ENCODE measurements at regions not wholly inside any gene's neighbourhood (a gene's known extent, or its start where the extent isn't known, plus 50 kb on each side); places are given as distances from the start of the nearest gene placed in this dataset.

DNA sequence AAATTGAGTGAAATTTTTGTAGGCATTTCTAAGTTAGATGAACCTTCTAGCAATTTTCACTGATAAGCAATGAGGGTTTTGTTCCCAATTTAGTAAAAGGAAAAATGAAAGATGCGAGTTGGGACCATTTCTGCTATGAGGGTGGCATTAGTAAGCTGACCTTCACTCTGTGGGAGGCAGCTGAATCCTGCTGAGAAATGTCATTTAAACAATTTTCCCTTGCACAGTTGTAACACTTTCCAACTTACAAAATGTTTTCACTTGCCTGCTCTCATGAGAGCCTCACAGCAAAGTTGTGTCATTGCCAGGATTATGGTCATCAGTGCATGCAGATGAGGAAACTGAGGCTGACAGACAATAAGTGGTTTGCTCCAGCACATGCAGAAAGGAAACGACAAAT lies 527.7 kb downstream of the TNS1 start:
- no peak for DNase-seq (ENCODE audit: low spot score)

GRCh38 chr2:217471319-217471718 lies 531.5 kb downstream of the TNS1 start:
- no peak for DNase-seq (ENCODE audit: low spot score)

- no peak for DNase-seq (ENCODE audit: low spot score)
Observed at GRCh38 chr2:217469203-217469810, 533.5 kb downstream of the TNS1 start.

GRCh38 chr2:217468042-217468830 lies 534.6 kb downstream of the TNS1 start:
- DNase-seq (ENCODE audit: low spot score): no peak

- no peak for DNase-seq (ENCODE audit: low spot score)
Observed at GRCh38 chr2:217467331-217467730, 535.5 kb downstream of the TNS1 start.

DNA sequence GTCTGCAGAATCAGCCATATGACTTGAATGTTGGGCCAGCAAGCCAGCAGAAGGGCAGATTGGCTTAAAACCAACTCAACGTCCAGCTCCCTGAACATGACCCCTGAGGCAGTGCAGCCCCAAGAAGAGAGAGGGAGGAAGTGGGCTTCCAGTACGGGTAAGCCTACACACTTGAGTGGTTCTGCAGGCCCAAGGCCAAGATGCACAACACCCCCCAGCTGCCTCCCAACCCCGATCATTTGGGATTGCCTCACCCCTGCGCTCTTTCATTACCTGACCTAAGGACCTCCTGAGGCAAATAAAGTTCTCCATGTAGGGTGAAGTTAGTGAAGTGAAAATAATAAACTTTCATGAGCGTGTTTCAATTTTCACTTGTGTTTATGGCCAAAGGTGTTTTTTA lies 536.0 kb downstream of the TNS1 start:
- no peak for DNase-seq (ENCODE audit: low spot score)

GRCh38 chr2:217466104-217466503 lies 536.7 kb downstream of the TNS1 start:
- no peak for DNase-seq (ENCODE audit: low spot score)

DNA sequence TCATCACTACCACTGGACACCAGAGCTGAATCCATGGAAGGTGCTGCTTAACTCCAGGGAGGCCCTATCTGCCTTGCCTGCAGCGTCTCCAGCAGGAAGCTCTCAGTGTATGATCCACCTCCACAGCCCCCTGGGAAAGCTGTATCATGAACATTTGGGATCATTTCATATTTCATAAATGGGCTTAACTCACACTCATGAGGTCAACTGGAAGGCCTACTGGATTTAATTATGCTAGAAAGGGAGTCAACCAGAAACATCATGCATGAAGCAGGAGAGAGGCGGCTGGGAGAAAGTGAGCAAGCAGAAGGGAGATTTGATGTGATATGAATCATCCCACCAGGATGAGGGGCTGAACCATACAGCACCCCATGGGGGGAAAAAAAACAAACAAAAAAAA lies 537.7 kb downstream of the TNS1 start:
- DNase-seq (ENCODE audit: low spot score): no peak

DNA sequence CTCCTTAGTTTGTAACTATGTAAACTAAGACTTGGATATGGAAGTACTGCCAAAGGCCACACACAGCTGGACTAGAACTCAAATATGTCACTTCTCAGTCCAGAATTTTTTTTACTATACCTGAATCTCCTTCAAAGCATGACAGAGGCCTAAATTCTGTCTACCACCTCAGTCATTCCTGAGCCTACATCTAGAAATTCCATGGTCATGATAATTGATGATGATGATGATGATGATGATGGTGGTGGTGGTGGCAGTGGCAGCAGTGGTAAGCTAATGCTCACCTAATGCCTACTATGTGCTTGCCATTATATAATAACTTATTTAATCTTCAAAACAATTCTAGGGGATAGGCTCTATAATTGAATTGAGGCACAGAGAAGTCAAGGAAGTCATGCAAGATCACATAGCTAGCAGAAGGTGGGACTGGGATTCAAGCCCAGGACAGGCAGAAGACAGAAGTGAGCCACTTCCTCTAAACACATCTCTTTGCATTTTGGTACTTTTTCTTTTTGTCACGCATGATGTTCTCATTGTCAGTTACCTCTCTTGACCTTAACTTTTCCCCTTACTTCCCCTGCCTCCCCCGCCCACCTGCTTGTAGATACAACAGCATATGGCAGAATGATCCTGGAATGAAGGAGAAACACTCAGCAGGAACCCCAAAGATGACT lies 539.3 kb downstream of the TNS1 start:
- no peak for DNase-seq (ENCODE audit: low spot score)

DNA sequence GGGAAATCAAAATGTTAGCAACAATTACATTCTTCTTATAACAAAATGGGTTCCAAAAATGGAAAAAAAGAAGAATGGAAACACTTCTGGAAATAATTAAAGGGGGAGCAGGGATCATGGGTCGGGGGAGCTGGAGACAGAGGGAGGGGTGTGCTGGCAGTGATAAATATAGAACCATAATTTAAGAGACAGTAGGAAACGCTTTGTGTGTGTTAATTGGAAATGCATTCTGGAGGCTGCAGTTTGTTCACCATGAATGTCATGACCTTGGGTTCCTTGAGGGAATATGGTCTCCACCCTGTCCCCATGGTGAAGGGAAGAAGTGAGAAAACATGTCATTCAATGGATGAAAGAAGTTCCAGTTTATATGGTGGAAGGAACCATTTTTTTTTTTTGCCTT lies 540.7 kb downstream of the TNS1 start:
- DNase-seq (ENCODE audit: low spot score): no peak

GRCh38 chr2:217461674-217462073 lies 541.1 kb downstream of the TNS1 start:
- no peak for DNase-seq (ENCODE audit: low spot score)

DNA sequence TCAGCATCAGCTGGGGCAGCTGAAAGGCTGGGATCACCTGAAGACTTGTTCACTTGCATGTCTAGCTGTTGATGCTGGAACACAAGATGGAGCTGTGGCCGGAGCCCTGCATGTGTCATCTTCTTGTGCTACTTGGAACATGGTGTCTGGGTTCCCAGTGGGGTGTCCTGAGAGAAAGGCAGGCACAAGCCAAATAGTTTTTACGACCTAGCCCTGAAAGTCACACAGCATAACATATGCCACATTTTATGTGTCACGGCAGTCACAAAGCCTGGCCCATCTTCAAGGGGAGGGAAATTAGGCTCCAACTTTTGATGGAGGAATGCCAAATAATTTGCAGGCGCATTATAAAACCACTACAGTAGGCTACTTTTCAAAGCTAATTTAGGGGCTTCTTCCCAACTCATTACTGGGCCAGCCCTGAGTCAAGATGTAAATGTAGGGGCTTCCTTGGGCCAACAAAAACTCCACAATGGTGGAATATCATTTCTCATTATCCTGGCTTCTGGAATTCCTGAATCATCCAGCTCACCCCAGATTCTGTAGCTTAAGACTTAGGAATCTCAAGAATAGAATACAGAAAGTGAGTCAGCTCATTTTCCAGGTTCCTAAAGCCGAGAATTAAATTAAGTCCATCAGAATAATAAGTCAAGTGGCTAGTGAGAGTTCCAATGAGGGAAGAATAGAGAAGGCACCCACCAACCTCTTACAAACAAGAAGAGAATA lies 543.0 kb downstream of the TNS1 start:
- no peak for DNase-seq (ENCODE audit: low spot score)

DNA sequence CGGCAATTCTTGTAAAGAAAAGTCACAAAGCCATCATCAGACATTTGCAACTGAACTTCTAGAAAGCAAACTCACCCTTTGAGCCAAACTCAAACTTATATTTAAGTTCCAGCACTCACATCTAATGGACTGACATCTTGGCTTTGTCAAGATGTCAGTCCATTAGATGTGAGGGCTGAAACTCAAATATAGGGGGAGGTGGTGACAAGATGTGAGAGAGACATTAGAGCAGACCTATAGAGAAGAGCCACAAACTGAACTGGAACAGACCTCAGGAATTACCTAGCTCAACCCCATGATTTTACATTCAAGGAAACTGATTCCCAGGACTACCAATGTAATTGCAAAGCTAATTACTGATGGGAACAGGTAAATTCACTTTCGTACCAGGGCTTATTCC lies 543.8 kb downstream of the TNS1 start:
- DNase-seq (ENCODE audit: low spot score): no peak

DNA sequence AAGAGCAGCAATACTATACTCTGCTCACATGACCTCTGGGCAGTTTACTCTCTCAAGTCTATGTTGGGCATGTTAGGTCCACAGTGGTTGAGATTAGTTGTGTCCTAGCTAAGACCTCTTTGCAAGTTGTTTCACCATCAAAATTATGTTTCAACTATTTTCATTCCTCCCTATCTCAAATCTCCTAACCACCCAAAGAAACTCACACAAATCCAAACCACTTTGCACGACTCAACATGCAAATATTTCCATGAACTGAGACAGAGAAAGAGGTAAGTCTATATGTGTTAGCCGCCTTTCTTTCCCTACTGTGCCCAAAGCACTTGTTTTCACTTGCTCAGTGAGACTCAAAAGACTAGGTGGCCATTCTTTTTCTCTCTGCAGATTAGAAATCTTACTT lies 546.8 kb downstream of the TNS1 start:
- no peak for DNase-seq (ENCODE audit: low spot score)

GRCh38 chr2:217452928-217453327 lies 549.9 kb downstream of the TNS1 start:
- no peak for DNase-seq (ENCODE audit: low spot score)

- DNase-seq (ENCODE audit: low spot score): no peak
Observed at GRCh38 chr2:217451666-217452065, 551.1 kb downstream of the TNS1 start.

- DNase-seq (ENCODE audit: low spot score): no peak
Observed at GRCh38 chr2:217449444-217449843, 553.4 kb downstream of the TNS1 start.

- no peak for DNase-seq (ENCODE audit: low spot score)
Observed at GRCh38 chr2:217448860-217449259, 553.9 kb downstream of the TNS1 start.

DNA sequence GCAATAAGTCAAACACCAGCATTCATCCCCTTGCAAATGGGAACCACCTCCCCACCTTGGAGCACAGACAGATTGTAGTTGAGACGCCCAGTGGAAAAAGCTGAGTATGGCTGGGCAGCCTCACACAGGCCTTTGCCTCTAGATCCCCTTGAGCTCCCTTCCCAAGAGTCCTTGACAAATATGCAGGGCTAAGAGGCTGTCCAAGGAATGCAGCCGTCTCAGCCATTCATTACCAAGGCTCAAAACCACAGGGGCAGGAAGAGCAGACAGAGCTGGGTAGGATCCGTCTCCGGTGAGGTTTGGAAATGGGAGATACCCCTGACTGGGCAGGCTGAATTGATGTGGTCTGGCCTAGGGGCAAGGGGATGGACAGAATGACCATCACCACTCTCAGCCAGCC lies 557.1 kb downstream of the TNS1 start:
- no peak for DNase-seq (ENCODE audit: low spot score)

DNA sequence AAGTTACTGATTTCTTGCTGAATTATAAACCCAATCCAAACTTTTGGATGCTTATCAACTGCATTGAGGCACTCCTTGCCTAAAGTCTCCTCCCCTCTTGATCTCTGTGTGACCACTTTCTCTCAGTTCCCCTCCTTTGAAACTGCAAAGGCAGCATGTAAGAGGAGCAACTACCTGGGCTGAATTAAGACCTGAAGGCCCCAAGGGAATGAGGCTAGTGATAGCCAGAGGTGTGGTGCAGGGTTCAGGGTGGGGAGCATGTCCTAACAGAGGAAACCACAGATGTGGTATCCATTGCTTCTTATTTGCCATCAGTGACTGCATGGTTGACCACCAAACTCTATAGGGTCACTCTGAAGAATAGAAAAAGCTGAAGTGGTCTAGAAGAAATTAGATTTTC lies 557.9 kb downstream of the TNS1 start:
- DNase-seq (ENCODE audit: low spot score): no peak

- no peak for DNase-seq (ENCODE audit: low spot score)
Observed at GRCh38 chr2:217444509-217444908, 558.3 kb downstream of the TNS1 start.

DNA sequence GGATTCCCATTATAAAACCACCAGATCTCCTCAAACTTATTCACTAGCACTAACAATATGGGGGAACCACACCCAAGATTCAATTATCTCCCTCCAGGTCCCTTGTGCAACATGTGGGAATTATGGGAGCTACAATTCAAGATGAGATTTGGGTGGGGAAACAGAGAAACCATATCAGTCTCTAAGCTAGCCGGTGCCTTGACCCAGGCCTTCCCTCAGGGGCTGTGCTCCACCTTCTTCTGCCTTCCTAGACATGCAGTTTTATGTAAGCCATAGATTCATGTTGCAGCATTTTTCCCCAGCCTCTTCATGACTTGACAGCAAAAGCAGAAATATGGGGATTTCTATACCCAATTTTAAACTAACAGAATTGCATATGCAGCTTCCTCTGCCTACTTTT lies 559.2 kb downstream of the TNS1 start:
- DNase-seq (ENCODE audit: low spot score): no peak

GRCh38 chr2:217440000-217440399 lies 562.8 kb downstream of the TNS1 start:
- no peak for DNase-seq (ENCODE audit: low spot score)

All from putamen (tissue), 1 donor.